Karpas-422 (cell line): ENCODE measurements at regions not wholly inside any gene's neighbourhood (a gene's known extent, or its start where the extent isn't known, plus 50 kb on each side); places are given as distances from the start of the nearest gene placed in this dataset.
"Not testable (repeated sequence)": the region's sequence is repeated elsewhere in the genome, so short reads cannot be mapped to it uniquely, and the experiment has no call there.

Experiments used
- DNase-seq: peaks from one replicate; pipeline ENCODE4 v3.0.0-alpha.2; 2015
- H2AFZ ChIP-seq: fragments of 200-600 bp; sonication (generic); 2 replicates; pipeline ENCODE4 v1.6.1; 2014; ENCODE audit warnings: antibody characterized with exemption, low read length, mixed read lengths
- H3K27ac ChIP-seq: fragments of 200-600 bp; sonication (generic); 2 replicates; pipeline ENCODE4 v1.5.1; 2014; ENCODE audit warnings: mild to moderate bottlenecking, low read length, moderate library complexity
- H3K27me3 ChIP-seq: fragments of 200-600 bp; sonication (generic); 2 replicates; pipeline ENCODE4 v1.6.1; 2014; ENCODE audit warnings: low read length, mixed read lengths
- H3K36me3 ChIP-seq: fragments of 200-600 bp; sonication (generic); 2 replicates; pipeline ENCODE4 v1.6.1; 2014; ENCODE audit warnings: low read length, mixed read lengths; ENCODE audit not compliant: insufficient read depth
- H3K4me1 ChIP-seq: fragments of 200-600 bp; sonication (generic); 2 replicates; pipeline ENCODE4 v1.6.1; 2014; ENCODE audit warnings: mild to moderate bottlenecking, low read length, mixed read lengths
- H3K4me2 ChIP-seq: fragments of 200-600 bp; sonication (generic); 2 replicates; pipeline ENCODE4 v1.6.1; 2014; ENCODE audit warnings: low read length, low read depth, mild to moderate bottlenecking; ENCODE audit not compliant: poor library complexity, severe bottlenecking
- H3K4me3 ChIP-seq: fragments of 200-600 bp; sonication (generic); 2 replicates; pipeline ENCODE4 v1.5.1; 2014; ENCODE audit warnings: mild to moderate bottlenecking, antibody characterized with exemption, low read length, mixed read lengths
- H3K79me2 ChIP-seq: fragments of 200-600 bp; sonication (generic); 2 replicates; pipeline ENCODE4 v1.6.1; 2014; ENCODE audit warnings: mild to moderate bottlenecking, low read length, mixed read lengths
- H3K9ac ChIP-seq: fragments of 200-600 bp; sonication (generic); 2 replicates; pipeline ENCODE4 v1.6.0; 2014; ENCODE audit warnings: low read length
- H3K9me2 ChIP-seq: fragments of 200-600 bp; sonication (generic), shearing (Covaris generic); replicated peaks from 2 replicates; pipeline ENCODE4 v1.6.0; 2014; ENCODE audit warnings: mild to moderate bottlenecking, low read length, moderate library complexity; ENCODE audit not compliant: insufficient read depth
- H3K9me3 ChIP-seq: fragments of 300-700, 200-600 bp; sonication (generic); 2 replicates; pipeline ENCODE4 v1.6.1; 2014; ENCODE audit warnings: low read length, mixed read lengths
- H4K20me1 ChIP-seq: fragments of 200-600 bp; sonication (generic); 2 replicates; pipeline ENCODE4 v1.6.1; 2014; ENCODE audit warnings: mild to moderate bottlenecking, antibody characterized with exemption, low read length, low read depth; ENCODE audit not compliant: insufficient read depth

DNA sequence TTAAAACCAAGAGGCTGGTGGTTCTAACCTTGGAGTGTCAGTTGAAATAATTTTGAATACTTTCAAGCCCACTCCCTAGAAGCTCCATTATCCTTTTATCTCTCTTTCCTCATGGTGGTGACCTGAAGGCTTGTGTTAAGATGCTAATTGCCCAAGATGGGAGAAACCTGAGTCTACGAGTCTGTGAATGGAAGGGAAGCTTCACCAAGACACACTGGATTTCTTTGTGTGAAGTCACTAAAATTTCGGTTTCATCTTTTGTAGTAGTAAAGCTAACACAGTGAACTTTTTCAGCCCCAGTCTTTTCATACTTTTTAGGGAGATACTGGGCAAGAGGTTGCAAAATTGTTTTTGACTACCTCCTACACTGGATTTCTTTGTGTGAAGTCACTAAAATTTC is 351.4 kb upstream of the AADAT start:
- H3K4me1 ChIP-seq, H3K9me2 ChIP-seq: not testable (repeated sequence)

GRCh38 chr4:170428929-170429328 is 339.2 kb upstream of the AADAT start:
- no peak overlapping the region for H3K4me3 ChIP-seq
- no peaks in the 10 kb centered on the region for H3K27me3 ChIP-seq
- no peaks in the 10 kb centered on the region for H3K9me2 ChIP-seq
- no peak for DNase-seq
- H2AFZ ChIP-seq = no peak overlapping the region
- H3K4me1 ChIP-seq = no peaks in the 10 kb centered on the region
- no peaks in the 10 kb centered on the region for H4K20me1 ChIP-seq
- no peaks in the 10 kb centered on the region for H3K9me3 ChIP-seq
- H3K9ac ChIP-seq = no peak overlapping the region
- no peak overlapping the region for H3K4me2 ChIP-seq
- H3K36me3 ChIP-seq = no peaks in the 10 kb centered on the region
- H3K79me2 ChIP-seq = no peaks in the 10 kb centered on the region
- no peak overlapping the region for H3K27ac ChIP-seq

More for the DNA sequence above, 351.4 kb upstream of the AADAT start:
- not testable (repeated sequence) for H3K9ac ChIP-seq, H3K79me2 ChIP-seq, H3K4me3 ChIP-seq, H3K4me2 ChIP-seq, H4K20me1 ChIP-seq, DNase-seq, H3K27ac ChIP-seq, H3K36me3 ChIP-seq, H3K9me3 ChIP-seq, H2AFZ ChIP-seq, H3K27me3 ChIP-seq

DNA sequence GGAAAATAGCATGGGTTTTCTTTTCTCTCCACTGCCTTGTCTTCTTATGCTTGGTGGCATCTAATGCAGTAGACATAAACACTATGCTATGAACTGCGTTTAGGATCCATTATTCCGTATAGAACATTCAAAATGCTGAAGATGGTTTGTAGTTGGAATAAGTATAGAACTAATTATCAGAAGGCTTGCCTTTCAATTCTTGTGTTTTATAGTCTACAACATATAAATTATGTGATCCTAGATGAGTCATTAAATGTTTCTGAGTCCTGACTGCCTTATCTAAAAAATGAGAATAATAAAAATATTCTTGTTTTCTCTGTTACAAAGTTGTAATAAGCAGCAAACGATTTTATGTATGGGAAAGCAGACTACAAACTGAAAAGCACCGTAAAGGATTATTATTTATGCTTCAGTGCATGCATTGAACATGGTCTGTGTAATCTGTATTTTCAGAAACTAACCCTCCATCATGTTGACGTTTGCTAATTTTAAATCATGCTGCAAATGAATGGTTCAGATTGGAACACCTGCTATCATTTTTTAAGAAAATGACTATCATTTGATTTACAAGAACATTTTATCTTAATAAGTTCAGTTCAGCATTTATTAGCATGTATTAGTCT is 335.9 kb upstream of the AADAT start:
- H3K9ac ChIP-seq = no peak overlapping the region
- no peaks in the 10 kb centered on the region for H3K4me1 ChIP-seq
- H3K9me3 ChIP-seq = no peaks in the 10 kb centered on the region
- no peaks in the 10 kb centered on the region for H3K27me3 ChIP-seq
- no peaks in the 10 kb centered on the region for H3K79me2 ChIP-seq
- no peak for DNase-seq
- H4K20me1 ChIP-seq = no peaks in the 10 kb centered on the region
- no peak overlapping the region for H3K4me3 ChIP-seq
- H3K9me2 ChIP-seq = no peaks in the 10 kb centered on the region
- no peak overlapping the region for H2AFZ ChIP-seq
- H3K27ac ChIP-seq = no peak overlapping the region
- no peak overlapping the region for H3K4me2 ChIP-seq
- no peaks in the 10 kb centered on the region for H3K36me3 ChIP-seq

DNA sequence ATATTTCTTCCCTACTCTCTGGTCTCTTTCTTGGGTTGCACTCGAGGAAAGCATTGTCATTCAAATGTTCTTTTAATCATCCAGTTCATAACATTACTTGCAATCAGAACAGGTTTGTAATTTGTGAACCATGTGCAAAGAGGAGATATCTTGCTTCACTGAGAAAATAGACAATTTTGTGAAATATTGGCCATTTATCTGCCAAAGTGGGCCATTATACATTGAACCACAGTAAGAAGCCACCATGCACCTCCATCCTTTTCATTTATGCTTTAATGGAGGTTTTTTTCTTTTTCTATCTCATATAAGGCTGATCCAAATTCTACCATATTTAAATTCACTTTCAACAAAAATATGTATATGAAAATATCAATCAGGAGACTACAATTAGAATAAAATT is 335.3 kb upstream of the AADAT start:
- Histone ChIP-seq H3K4me3 (no peak overlapping the region), H3K4me1 (no peaks in the 10 kb centered on the region), H3K4me2 (no peak overlapping the region), H3K36me3 (no peaks in the 10 kb centered on the region), H4K20me1 (no peaks in the 10 kb centered on the region), H3K9me3 (no peaks in the 10 kb centered on the region), H3K27ac (no peak overlapping the region), H2AFZ (no peak overlapping the region), H3K9me2 (no peaks in the 10 kb centered on the region), H3K27me3 (no peaks in the 10 kb centered on the region), H3K9ac (no peak overlapping the region), H3K79me2 (no peaks in the 10 kb centered on the region)
- DNase-seq = no peak

GRCh38 chr4:170423137-170423536 is 333.4 kb upstream of the AADAT start:
- no peaks in the 10 kb centered on the region for H3K27me3 ChIP-seq
- no peaks in the 10 kb centered on the region for H3K9me3 ChIP-seq
- H2AFZ ChIP-seq = no peak overlapping the region
- no peak for DNase-seq
- no peaks in the 10 kb centered on the region for H3K36me3 ChIP-seq
- H3K9ac ChIP-seq = no peak overlapping the region
- no peaks in the 10 kb centered on the region for H3K4me1 ChIP-seq
- no peak overlapping the region for H3K4me2 ChIP-seq
- H3K4me3 ChIP-seq = no peak overlapping the region
- H4K20me1 ChIP-seq = no peaks in the 10 kb centered on the region
- H3K9me2 ChIP-seq = no peaks in the 10 kb centered on the region
- no peaks in the 10 kb centered on the region for H3K79me2 ChIP-seq
- no peak overlapping the region for H3K27ac ChIP-seq

- no peaks in the 10 kb centered on the region for H3K27me3 ChIP-seq
- no peaks in the 10 kb centered on the region for H3K9me3 ChIP-seq
- H3K79me2 ChIP-seq = no peaks in the 10 kb centered on the region
- H3K4me2 ChIP-seq = no peak overlapping the region
- DNase-seq = no peak
- H2AFZ ChIP-seq = no peak overlapping the region
- H3K9me2 ChIP-seq = no peaks in the 10 kb centered on the region
- H4K20me1 ChIP-seq = no peaks in the 10 kb centered on the region
- H3K27ac ChIP-seq = no peak overlapping the region
- H3K4me1 ChIP-seq = no peaks in the 10 kb centered on the region
- no peak overlapping the region for H3K9ac ChIP-seq
- H3K4me3 ChIP-seq = no peak overlapping the region
- no peaks in the 10 kb centered on the region for H3K36me3 ChIP-seq
Observed at GRCh38 chr4:170420255-170420693, 330.5 kb upstream of the AADAT start.

DNA sequence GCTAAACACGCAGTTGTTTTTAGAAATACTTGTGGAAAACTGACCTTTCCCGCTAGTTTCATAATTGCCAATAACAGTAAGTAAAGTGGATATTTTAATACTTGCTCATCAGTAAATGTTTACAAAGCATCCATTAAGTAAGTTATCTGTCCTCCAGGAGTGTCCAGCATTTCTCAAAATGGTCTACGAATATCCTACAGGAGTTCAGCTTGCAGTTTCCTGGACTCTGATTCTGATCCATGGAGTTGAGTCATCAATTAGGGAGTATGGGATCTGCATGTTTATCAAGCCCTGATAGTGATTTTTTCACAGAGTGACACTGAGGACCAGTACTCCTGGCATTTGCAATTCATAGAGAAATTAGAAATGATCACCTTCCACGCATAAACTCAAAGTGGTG is 325.2 kb upstream of the AADAT start:
- Histone ChIP-seq H3K4me2 (no peak overlapping the region), H2AFZ (no peak overlapping the region), H3K9ac (no peak overlapping the region), H3K79me2 (no peaks in the 10 kb centered on the region), H3K9me2 (no peaks in the 10 kb centered on the region), H3K36me3 (no peaks in the 10 kb centered on the region), H3K27me3 (no peaks in the 10 kb centered on the region), H3K27ac (no peak overlapping the region), H4K20me1 (no peaks in the 10 kb centered on the region), H3K9me3 (no peaks in the 10 kb centered on the region), H3K4me1 (no peaks in the 10 kb centered on the region), H3K4me3 (no peak overlapping the region)
- no peak for DNase-seq

DNA sequence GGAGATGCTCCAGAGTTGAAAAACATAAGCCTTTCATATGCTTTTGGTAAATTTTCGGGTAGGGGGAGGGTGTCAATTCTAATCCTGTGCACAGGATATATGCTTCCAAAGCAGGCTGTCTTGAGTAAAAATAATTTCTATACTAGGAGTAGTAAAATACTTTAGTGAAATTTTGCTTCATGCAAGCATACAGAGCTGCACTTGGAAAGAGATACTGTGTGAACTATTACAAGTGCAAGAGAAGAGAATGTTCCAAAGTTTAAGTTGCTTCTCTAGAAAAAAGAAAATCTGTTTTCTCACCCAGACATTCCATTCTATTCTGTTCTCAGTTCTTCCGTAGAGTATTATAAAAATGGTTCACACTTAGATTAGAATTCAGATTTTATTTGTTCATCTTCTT is 324.6 kb upstream of the AADAT start:
- Histone ChIP-seq H3K9me3 (no peaks in the 10 kb centered on the region), H3K27me3 (no peaks in the 10 kb centered on the region), H3K4me3 (no peak overlapping the region), H3K4me2 (no peak overlapping the region), H4K20me1 (no peaks in the 10 kb centered on the region), H3K79me2 (no peaks in the 10 kb centered on the region), H2AFZ (no peak overlapping the region), H3K4me1 (no peaks in the 10 kb centered on the region), H3K36me3 (no peaks in the 10 kb centered on the region), H3K27ac (no peak overlapping the region), H3K9me2 (no peaks in the 10 kb centered on the region), H3K9ac (no peak overlapping the region)
- DNase-seq = no peak

- Histone ChIP-seq H3K27ac (no peak overlapping the region), H3K9ac (no peak overlapping the region), H3K36me3 (no peaks in the 10 kb centered on the region), H3K9me3 (no peaks in the 10 kb centered on the region), H4K20me1 (no peaks in the 10 kb centered on the region), H3K4me1 (no peaks in the 10 kb centered on the region), H3K9me2 (no peaks in the 10 kb centered on the region), H3K4me3 (no peak overlapping the region), H3K27me3 (no peaks in the 10 kb centered on the region), H3K4me2 (no peak overlapping the region), H2AFZ (no peak overlapping the region), H3K79me2 (no peaks in the 10 kb centered on the region)
- DNase-seq = no peak
Observed at GRCh38 chr4:170413951-170414350, 324.2 kb upstream of the AADAT start.
